ENCODE measurements at regions not wholly inside any gene's neighbourhood (a gene's known extent, or its start where the extent isn't known, plus 50 kb on each side); places are given as distances from the start of the nearest gene placed in this dataset.

- no peak overlapping the region for H3K9ac ChIP-seq (ENCODE audit: extremely low read depth, insufficient read length, low read length)
- no peaks in the 10 kb centered on the region for H3K23me2 ChIP-seq (ENCODE audit: insufficient read length, low read depth, low read length, poor library complexity, severe bottlenecking)
- H2AK5ac ChIP-seq (ENCODE audit: insufficient read length, low read length): no peak overlapping the region
- no peaks in the 10 kb centered on the region for H4K20me1 ChIP-seq (ENCODE audit: control insufficient read depth, insufficient read depth, insufficient read length)
- H3K14ac ChIP-seq (ENCODE audit: insufficient read depth, low read length): peak overlapping the region; percentile 37; the same call in 1 of the 2 replicates
- peaks cover 8% of the 10 kb centered on the region for H3K9me3 ChIP-seq (ENCODE audit: control insufficient read depth, low read depth, low read length)
- 0 out of 2 replicates have a peak, but pooled peaks cover 2% of the 10 kb centered on the region for H3K27me3 ChIP-seq (ENCODE audit: insufficient read depth, low read length)
- H2BK15ac ChIP-seq (ENCODE audit: low read depth, low read length): no peak overlapping the region
- no peak overlapping the region for H3K27ac ChIP-seq (ENCODE audit: insufficient read length, low read depth, low read length)
- no peak overlapping the region for H2BK12ac ChIP-seq (ENCODE audit: insufficient read length, low read depth, low read length)
- H3K18ac ChIP-seq (ENCODE audit: insufficient read length, low read depth, low read length): peak overlapping the region; percentile 2
- no peak overlapping the region for H2AFZ ChIP-seq (ENCODE audit: low read length)
- Mint-ChIP-seq H3K27ac (peak overlapping the region; percentile 63 to 96 (median 86); a peak in 6 of 7 replicates), H3K4me3 (peak overlapping the region; percentile 12 to 33; a peak in 2 of 5 replicates), H3K4me1 (peaks cover 38 to 39% of the 10 kb centered on the region in 2 experiments), H3K36me3 (ENCODE audit: insufficient read depth in 1 of 3, low read depth in 3 of 3) (peaks cover 0 to 9% (median 4%) of the 10 kb centered on the region in 3 experiments; a peak in 4 of 7 replicates), H3K9me3 (peaks cover 9% of the 10 kb centered on the region in 2 experiments), H3K27me3 (ENCODE audit: low read depth) (peaks cover 67% of the 10 kb centered on the region)
- DNase-seq: peak; percentile 38
- no peak overlapping the region for H2BK5ac ChIP-seq (ENCODE audit: insufficient read length, low read length)
- no peak overlapping the region for H3K56ac ChIP-seq (ENCODE audit: insufficient read length, low read depth, low read length)
- H4K91ac ChIP-seq (ENCODE audit: insufficient read length, low read depth, low read length): no peak overlapping the region
- TF ChIP-seq, protein P1, sequence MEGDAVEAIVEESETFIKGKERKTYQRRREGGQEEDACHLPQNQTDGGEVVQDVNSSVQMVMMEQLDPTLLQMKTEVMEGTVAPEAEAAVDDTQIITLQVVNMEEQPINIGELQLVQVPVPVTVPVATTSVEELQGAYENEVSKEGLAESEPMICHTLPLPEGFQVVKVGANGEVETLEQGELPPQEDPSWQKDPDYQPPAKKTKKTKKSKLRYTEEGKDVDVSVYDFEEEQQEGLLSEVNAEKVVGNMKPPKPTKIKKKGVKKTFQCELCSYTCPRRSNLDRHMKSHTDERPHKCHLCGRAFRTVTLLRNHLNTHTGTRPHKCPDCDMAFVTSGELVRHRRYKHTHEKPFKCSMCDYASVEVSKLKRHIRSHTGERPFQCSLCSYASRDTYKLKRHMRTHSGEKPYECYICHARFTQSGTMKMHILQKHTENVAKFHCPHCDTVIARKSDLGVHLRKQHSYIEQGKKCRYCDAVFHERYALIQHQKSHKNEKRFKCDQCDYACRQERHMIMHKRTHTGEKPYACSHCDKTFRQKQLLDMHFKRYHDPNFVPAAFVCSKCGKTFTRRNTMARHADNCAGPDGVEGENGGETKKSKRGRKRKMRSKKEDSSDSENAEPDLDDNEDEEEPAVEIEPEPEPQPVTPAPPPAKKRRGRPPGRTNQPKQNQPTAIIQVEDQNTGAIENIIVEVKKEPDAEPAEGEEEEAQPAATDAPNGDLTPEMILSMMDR (conservative IDR thresholded peaks at IDR 0.05): no peak
- H3T11ph ChIP-seq (ENCODE audit: low read length): no peak overlapping the region
- no peaks in the 10 kb centered on the region for H3K79me2 ChIP-seq (ENCODE audit: insufficient read depth, low read length)
- H4K5ac ChIP-seq (ENCODE audit: insufficient read length, low read depth, low read length): no peak overlapping the region
- no peak overlapping the region for H4K8ac ChIP-seq (replicated peaks; ENCODE audit: insufficient read length, low read depth, low read length)
- H3K23ac ChIP-seq (ENCODE audit: insufficient read length, low read depth, low read length): no peak overlapping the region
- no peak overlapping the region for H2BK20ac ChIP-seq (ENCODE audit: low read depth, low read length, poor library complexity, severe bottlenecking)
- peaks cover 8% of the 10 kb centered on the region; the same call in 1 of the 2 replicates for H3K4me1 ChIP-seq (ENCODE audit: insufficient read depth, low read length)
- H3K4ac ChIP-seq (ENCODE audit: low read depth, low read length): no peak overlapping the region
- no CpG with 5 or more reads among the region's 6 CpGs for WGBS (ENCODE audit: extremely low coverage, insufficient read length, low lambda C conversion rate)
- no peak overlapping the region for H3K4me2 ChIP-seq (ENCODE audit: insufficient read depth, insufficient read length, low read length)
- H3K79me1 ChIP-seq (ENCODE audit: insufficient read depth, low read depth, low read length, poor library complexity, severe bottlenecking): no peaks in the 10 kb centered on the region
- H2BK120ac ChIP-seq (ENCODE audit: low read depth, low read length, poor library complexity, severe bottlenecking): no peak overlapping the region
These were observed 217.0 kb downstream of the NCK2 start for GRCh38 chr2:105961599-105962146.
